GM12892 (cell line): ENCODE measurements at regions not wholly inside any gene's neighbourhood (a gene's known extent, or its start where the extent isn't known, plus 50 kb on each side); places are given as distances from the start of the nearest gene placed in this dataset.

ENCODE experiments used
- DNase-seq: peaks from one replicate; pipeline ENCODE4 v3.0.0; 2011; ENCODE audit not compliant: insufficient read length
- FAIRE-seq: peaks from 2 replicates; lab custom pipeline; 2011; peaks lifted over from hg19 to GRCh38; lab: Jason Lieb, UNC
- POLR2A ChIP-seq: IDR thresholded peaks from 2 replicates; pipeline ENCODE4 v1.6.1; 2011; ENCODE audit warnings: low read depth, low read length, control low read depth
- POLR2AphosphoS5 ChIP-seq: IDR thresholded peaks from 2 replicates; pipeline ENCODE4 v1.6.1; 2011; ENCODE audit warnings: low read depth, low read length, control low read depth
- TAF1 ChIP-seq: IDR thresholded peaks from 2 replicates; pipeline ENCODE4 v1.6.1; 2011; ENCODE audit warnings: low read depth, mild to moderate bottlenecking, control low read depth, low read length, borderline replicate concordance

DNA sequence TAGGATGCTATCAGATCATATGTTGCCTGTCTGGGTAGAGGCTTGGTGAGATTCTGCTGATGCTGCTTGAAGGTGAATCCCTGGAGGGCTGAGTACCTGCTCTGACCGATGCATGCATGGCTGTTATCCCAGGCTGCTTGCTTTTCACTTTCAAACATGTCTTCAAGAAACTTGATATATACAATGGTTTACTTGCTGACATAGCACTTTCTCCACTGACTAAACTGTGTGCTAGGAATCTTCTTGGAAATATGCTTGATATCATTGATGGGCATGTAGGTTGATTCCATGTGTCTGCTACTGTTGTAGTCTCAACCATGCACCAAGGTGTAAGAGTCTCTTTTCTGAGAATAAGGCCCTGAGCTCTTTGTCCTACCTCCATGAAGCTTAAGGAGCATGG is 79.6 kb upstream of the WDR1 start:
- FAIRE-seq (no peak), DNase-seq (no peak)
- TF ChIP-seq POLR2A, result no peak
- TF ChIP-seq TAF1, result no peak
- no peak for TF ChIP-seq POLR2AphosphoS5

DNA sequence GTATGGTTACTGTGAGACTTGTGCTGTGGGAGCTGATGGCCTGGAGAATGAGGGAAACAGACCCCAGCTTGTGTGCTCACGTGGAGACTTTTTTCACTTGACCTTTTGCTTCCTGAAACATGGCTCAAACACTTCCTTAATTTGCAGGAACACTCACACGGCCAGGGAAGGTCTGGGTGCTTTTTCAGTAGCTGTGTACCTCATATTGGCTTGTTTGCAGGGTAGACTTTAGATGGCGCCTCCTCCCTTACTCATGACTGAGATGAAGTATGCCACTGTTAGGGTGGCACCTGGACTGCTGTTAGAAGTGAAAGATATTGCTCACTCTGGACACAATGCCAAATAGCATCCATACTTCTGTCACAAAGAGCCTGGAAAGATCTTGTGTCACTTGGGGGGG is 75.7 kb upstream of the WDR1 start:
- DNase-seq (no peak), FAIRE-seq (no peak)
- TF ChIP-seq TAF1 (no peak), POLR2A (no peak), POLR2AphosphoS5 (no peak)

DNA sequence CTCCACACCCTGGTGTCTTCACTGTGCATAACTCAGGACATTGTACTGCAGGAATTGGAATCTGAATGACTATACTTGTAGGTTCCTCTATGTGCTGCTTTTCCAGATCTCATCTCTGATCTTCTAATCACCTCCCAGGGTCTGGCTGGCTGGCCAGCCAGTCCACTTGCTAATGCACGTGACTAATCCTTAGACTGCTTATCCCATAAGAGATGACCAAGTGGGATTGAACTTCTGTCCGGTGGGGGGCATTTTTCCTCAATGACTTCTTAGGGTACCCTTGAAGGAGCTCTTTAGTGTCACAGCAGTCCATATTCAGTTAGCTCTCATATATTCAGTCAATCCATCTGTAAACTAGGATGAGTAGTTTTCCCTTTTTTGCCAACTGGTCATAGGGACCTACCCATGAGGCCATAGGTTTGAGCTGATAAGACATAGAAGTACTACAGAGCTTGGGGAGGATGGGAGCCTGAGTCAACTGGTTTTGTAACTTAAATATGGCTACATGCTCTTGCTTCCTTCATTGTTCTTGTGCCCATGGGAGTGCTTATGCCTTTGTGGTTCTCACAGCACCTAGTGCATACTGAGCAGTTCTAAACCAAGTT is 71.9 kb upstream of the WDR1 start:
- FAIRE-seq, result no peak
- DNase-seq, result no peak
- TF ChIP-seq POLR2AphosphoS5, result no peak
- no peak for TF ChIP-seq POLR2A
- no peak for TF ChIP-seq TAF1

DNA sequence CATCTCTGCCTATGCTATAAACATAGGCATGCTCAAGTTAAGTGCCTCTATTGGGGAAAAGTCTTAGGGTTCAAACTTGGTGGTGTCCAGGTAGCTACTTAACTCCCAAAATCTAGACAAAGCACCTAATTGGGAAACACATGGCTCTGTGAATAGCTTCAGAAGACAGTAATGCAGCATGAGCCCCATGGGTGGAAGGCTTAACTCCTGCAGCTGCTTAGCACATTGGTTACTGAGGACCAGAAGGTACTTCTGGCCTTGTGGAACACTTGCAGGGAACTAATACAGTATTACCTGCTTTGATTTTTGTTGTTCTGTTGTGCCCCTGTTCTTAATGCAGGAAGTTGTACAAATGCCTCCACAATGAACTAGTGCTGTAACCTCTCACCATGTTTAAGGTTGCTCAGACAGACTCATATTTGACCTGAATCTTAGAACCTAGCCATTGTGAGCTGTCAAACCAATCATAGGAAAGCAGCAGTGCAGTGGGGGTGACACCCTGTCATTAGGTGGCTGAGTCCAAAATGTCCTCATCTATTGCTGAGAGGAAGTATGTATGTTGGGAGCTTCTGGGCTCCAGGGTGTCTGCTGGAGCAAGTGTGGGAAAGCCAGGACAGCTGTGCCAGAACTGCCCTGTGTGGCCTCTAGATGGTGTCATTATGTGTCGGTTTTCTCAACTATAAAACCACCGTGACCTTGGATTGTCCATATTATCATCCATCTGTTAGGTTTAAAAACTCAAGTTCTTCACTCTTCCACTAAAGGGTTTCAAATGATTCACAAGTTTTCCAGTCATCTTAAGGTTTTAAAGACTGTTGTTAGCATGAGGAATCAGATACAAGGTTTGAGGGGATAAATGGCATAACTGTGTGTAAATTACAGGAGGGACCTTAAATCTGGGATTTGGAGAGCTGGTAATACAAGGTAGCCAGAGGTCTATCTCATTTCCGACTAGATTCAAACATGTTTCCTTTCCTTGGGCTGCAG is 69.9 kb upstream of the WDR1 start:
- FAIRE-seq (no peak), DNase-seq (no peak)
- TF ChIP-seq POLR2A (no peak), TAF1 (no peak), POLR2AphosphoS5 (no peak)

DNA sequence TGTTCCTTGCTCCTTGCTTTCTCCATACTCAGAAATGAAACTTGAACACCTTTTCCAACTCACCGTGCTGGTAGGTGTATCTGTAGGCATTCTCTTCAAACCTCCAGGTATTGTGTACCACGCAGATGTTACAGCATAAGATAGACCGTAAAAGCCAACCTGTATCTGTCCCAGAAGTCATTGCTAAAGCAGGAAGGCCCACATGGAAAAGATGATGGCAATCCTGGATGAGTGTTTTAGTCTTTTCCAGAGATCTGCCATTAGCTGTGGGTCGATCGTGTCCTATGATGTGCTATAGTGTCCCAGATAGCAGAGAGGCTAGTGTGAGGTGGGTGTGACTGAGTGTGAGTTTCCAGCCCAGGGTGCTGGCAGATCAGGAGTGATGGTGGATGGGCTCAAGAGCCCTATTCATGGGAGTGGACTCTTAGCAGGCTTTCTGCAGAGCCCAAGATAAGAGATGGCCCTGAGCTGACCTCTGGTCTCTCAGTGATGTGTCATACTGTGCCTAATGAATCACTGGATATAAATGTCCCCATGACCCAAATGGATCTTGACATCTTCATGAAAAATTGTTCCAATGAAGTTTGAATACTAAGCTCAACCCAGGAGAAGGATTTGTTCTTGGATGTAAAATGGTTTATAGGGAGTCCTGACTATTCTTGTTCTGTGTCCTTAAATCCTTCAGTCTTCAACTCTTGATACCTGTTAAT is 69.1 kb upstream of the WDR1 start:
- DNase-seq (no peak), FAIRE-seq (no peak)
- no peak for TF ChIP-seq TAF1
- TF ChIP-seq POLR2AphosphoS5, result no peak
- no peak for TF ChIP-seq POLR2A

DNA sequence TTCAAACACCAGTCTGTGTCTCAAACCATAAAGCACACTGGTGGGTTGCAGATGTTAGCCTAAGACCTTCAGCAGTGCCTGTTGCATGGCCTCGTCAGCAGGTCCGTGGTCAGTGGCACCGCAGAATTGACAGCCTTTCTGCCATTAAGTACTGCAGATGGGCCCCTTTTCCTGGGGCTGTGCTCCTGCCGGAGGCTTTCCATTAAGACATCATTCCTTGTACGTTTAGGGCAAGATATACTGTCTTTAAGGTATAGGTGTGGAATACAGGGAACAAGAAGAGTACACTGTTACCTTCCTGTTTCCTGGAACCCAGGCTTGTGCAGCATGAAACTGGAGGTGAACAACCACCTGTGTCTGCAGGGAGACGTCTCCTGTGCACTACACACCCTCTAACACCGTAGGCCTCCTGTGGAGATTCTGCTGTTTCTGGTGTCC is 67.9 kb upstream of the WDR1 start:
- TF ChIP-seq POLR2AphosphoS5, result no peak
- TF ChIP-seq TAF1, result no peak
- no peak for TF ChIP-seq POLR2A
- DNase-seq, result no peak
- FAIRE-seq, result no peak

DNA sequence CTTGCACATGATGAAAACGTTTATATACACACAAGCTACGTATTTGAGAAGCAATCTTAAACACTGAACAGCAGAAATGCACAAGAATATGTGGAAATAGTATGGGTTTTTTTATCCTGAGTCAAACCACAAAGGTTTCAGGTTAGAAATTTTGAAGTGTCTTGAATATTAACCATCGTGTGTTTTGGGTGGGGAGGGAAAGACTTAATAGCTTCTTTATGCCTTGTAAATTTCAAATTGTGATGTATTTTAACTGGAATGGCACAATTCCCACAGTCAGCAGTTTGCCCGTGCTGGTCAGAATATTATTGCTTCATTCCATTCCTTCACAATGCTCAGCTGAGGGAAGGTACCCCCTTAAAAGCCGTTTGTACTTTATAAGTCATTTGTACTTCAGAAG is 67.4 kb upstream of the WDR1 start:
- DNase-seq (no peak), FAIRE-seq (no peak)

DNA sequence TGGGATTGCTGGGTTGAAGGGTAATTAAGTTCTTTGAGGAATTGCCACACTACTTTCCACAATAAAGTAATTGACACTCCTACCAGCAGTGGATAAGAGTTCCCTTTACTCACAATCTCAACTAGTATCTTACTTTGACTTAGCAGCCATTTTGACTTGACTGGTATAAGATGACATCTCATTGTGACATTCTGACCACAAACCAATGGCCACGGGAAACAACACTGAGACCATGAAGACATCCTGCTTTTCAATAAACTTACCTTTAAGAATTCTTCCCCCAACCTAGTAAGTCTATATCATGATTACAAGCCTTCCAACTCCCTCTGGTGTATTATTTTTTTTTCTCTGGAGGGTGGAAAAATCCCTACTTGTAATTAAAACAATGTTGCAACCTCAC is 66.9 kb upstream of the WDR1 start:
- TF ChIP-seq POLR2A (no peak), POLR2AphosphoS5 (no peak), TAF1 (no peak)
- FAIRE-seq (no peak), DNase-seq (no peak)

More for the DNA sequence above, 67.4 kb upstream of the WDR1 start:
- TF ChIP-seq TAF1 (no peak), POLR2AphosphoS5 (no peak), POLR2A (no peak)

DNA sequence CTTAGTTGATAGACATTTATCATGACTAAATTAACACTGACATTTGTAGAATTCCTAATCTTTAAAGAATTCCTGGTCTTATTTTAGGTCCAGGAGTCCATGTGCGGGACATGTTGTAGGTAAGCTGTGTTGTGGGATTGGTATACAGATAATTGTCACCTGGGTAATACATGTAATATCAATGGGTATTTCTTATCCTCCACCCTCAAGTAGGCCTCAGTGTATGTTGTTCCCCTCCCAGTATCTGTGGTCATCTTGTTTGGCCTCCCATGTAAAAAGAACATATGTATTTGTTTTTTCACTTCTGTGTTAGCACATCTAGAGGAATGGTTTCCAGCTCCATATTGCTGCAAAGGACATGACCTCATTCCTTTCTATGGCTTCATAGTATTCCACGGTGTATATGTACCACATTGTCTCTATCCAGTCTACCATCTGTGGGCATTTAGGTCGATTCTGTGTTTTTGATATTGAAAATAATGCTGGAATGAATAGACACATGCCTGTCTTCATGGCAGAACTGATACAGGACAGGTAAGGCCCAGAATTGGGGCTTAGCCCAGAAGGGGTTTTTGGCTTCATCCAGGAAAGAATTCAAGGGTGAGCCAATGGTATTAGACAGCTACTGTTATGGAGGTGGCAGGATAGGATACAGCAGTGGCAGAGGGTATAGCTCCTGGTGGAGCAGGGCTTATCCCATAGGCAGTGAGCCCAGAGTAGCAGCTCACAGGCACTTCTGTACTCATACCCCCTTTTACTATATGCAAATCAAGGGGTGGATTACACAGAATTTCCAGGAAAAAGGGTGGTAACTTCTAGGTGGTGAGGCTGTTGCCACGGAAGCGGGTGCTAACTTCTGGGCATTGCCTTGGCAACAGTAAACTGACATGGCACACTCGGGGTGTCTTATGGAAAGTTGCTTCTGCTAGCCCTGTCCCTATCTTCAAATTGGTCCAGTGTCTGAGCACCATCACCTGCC is 66.1 kb upstream of the WDR1 start:
- DNase-seq (no peak), FAIRE-seq (no peak)
- TF ChIP-seq POLR2A, result no peak
- TF ChIP-seq POLR2AphosphoS5, result no peak
- TF ChIP-seq TAF1, result no peak

DNA sequence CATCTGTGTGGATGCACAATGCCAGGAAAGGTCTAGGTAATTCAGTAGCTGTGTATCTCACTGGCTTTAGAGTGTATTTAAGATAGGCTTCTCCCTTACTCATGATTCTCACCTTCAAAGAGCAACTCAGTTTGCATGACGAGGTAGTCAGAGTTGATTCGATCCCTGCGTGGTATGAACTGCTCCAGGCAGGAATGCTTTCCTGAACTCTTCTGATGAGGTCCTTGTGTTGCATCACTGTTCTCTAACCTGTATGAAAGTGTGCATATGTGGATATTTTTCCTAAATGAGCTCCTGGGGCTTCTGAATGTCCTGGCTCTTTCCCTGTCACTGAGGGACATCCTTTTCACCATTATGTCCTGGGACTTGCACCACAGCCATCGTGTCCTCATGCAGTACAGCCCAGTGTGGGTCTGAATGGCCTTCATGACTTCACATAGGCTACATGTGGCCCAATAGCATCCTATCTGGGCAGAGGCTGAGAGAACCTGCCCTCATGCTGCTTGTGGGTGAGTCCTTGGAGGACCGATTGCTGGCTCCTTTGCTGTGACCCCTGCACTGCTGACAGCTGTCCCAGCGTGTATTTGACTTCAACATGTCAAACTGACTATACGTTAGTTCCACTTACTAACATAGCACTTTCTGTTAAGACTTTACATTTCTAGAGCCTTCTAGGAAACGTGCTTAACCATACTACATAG is 65.3 kb upstream of the WDR1 start:
- TF ChIP-seq POLR2AphosphoS5 (no peak), TAF1 (no peak), POLR2A (no peak)
- FAIRE-seq, result no peak
- no peak for DNase-seq
